ENCODE measurements at regions not wholly inside any gene's neighbourhood (a gene's known extent, or its start where the extent isn't known, plus 50 kb on each side); places are given as distances from the start of the nearest gene placed in this dataset.

- DNase-seq = no peak
Observed at GRCh38 chr5:133905424-133905823, 63.0 kb downstream of the C5orf15 start.

DNA sequence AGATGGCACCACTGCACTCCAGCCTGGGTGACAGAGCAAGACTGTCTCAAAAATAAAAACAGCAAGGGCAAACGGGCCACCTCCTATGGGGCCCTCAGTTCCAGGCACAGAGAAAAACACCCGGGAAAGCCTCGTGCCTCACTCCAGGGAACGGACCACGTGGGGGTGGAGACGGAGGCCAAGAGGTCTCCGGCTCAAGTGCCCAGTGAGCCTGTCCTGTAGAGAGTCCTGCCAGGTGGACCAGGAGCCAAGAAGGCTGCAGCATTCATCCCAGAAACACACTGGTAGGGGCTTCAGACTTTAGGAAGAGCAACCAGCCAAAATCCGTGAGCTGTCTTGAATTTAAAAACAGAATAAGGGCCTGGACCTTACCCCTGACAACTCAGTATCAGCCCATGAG is 63.8 kb downstream of the C5orf15 start:
- DNase-seq = no peak

DNA sequence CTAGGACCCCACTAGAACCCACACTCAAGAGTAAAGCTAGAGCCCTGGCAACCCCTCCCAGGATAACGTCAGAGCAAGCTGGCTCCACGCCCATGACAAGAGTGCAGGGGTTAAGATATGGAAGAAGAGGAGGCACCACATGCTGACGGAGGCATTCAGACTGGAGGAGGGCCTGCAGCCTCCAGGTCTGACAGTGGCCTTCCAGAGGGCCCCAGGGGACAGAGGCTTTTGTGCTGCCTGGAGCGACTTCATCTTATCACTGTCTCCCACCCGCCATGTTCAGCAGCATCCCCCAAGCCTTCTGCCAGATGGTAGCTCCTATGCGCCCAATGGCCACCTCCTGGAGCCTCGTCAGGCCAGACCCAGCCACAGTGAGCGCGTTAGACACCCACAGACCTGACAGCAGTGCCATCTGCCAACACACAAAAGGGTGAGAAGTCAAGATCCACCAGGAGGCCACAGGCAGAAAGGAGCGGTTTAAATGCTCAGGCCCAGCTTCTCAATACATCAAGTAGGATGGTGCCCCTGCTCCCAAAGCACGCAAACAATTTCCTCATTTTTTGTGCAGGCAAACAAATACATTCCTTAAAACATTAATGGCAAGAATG is 65.8 kb downstream of the C5orf15 start:
- no peak for DNase-seq

GRCh38 chr5:133900534-133901270 is 67.7 kb downstream of the C5orf15 start:
- DNase-seq = no peak

GRCh38 chr5:133899506-133899905 is 68.9 kb downstream of the C5orf15 start:
- DNase-seq = no peak

GRCh38 chr5:133898440-133898839 is 70.0 kb downstream of the C5orf15 start:
- no peak for DNase-seq

DNA sequence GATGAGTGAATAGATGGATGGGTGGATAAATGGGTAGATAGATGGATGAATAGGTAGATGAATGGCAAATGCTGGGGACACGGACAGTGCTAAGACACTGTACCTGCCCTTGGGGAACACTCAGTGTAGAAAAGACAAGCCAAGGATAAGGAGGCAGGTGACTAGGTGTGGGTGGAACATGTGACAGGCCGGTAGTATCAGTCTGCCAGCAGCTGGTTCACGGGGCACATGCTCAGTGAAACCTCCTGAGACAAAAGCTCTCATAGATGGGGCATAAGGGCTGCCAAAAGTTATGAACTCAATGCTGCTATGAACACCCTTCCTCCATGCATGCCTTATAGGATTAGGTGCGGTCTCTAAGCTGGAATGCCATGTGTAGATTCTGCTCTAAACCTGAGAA is 71.0 kb downstream of the C5orf15 start:
- no peak for DNase-seq

- no peak for DNase-seq
Observed at GRCh38 chr5:133896873-133897272, 71.6 kb downstream of the C5orf15 start.

GRCh38 chr5:133895979-133896845 is 72.2 kb downstream of the C5orf15 start:
- DNase-seq = no peak

DNA sequence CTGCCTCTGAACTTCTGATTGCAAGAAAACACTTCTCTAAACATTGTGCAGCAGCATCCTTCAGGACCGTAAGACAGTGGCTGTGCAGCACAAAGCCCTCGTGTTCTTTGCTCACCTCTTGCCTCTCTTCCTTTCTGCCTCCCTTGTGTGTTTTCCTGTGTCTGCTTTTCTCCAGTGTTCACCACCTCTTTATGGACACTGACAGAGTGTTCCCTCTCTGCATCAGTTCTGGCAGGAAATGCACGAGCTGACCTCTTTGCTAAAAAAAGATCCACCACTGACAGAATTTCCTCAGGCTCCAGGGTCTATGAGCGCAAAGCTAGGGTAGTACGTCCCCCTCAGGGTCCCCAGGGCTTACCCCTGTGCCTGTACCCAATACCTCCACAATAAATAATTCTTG is 74.3 kb downstream of the C5orf15 start:
- no peak for DNase-seq

GRCh38 chr5:133892774-133893173 is 75.7 kb downstream of the C5orf15 start:
- no peak for DNase-seq

GRCh38 chr5:133892306-133892705 is 76.1 kb downstream of the C5orf15 start:
- DNase-seq = no peak

- no peak for DNase-seq
Observed at GRCh38 chr5:133891390-133891789, 77.0 kb downstream of the C5orf15 start.

- DNase-seq = no peak
Observed at GRCh38 chr5:133890776-133891280, 77.6 kb downstream of the C5orf15 start.

DNA sequence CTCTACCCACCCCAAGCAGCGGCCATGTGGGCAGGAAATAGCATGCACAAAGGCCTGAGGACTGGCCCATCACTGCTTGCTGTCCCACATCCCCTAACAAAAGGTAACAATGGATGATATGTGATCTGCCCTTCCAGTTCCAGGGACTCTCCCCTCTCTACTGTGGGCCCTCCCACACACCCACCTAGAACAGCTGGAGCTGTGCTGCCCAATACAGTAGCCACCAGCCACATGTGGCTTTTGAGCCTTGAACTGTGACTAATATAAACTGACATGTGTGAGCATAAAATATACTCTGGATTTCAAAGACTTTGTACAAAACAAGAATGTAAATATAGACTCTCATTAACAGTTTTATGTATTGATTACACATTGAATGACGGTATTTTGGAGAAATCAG is 78.1 kb downstream of the C5orf15 start:
- DNase-seq = no peak

DNA sequence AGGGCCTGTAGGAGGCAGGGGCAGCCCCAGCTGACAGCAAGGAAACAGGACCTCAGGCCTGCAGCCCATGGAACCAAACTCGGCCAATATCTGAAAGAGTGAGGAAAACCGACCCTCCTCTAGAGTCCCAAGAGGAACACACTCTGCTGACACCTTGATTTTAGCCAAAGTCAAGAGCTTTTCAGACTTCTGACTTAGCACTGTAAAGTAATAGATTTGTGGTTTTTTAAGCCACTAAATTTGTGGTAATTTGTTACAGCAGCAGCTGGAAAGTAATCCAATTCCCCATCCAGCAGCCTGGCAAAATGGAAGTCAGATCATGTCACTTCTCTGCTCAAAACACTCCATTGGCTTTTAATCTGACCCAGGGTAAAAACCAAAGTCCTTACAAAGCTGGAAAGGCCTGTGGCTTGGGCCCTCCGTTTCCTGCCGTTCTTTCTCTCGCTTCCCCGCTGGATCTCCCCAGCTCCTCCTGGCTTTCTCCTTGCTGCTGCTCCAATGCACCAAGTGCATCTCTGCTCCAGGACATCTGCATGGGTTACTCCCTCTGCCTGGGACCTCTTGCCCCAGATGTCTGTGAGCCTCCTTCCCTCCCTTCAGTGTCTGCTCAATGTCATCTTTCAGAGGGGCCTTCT is 79.0 kb downstream of the C5orf15 start:
- no peak for DNase-seq

- no peak for DNase-seq
Observed at GRCh38 chr5:133888625-133888991, 79.8 kb downstream of the C5orf15 start.

- DNase-seq = no peak
Observed at GRCh38 chr5:133885566-133885965, 82.9 kb downstream of the C5orf15 start.

DNA sequence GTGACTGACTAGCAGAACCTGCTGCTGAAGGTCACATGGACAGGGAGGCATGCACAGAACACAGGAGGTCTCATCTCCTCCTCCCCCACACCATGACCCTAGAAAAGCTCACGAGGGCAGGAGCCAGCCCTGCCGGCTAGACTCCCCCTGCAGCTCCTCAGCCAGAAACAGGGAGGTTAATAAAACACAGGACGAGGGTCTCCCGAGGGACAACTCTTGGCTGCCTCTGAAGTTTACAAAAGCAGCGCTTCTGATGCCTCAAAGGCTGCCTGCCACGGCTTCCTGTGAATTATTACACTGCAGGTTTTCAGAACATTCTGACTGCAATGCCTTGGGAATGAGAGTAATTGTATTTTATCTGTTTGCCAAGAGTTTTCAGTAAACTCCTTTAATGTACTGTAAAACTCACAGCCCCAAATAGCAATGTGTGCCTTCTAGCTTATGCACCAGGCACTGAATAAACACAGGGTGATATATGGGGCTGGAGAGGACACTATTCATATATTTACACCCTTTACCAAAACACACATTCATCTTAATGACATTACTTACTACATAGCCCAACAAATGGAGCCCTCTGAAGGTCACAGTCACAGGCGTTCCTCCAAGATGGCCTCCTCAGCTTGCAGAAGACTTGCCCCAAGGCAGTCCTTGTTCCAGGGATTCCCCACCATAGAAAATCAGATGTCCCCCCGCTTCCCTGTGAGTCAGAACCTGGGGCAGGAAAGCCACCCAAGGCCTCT is 83.7 kb downstream of the C5orf15 start:
- no peak for DNase-seq

DNA sequence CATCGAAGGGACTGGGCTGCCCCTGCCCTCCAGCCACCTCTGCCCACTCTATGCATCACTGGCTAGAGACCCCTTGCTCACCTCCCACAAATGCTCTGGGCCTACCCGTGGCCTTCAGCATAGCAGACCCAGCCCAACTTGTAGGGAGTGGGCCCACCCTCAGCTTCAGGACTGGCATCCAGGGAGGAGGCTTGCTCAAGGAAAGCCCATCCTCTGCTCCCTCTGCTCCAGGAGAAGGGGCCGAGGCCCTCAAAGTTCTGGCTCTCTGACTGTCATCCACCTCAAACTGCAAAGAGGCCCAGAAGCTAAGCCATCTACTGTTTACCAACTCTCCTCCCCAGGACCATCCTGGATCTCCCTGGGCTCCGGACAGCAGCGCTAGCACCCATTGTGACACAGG is 84.5 kb downstream of the C5orf15 start:
- no peak for DNase-seq

DNA sequence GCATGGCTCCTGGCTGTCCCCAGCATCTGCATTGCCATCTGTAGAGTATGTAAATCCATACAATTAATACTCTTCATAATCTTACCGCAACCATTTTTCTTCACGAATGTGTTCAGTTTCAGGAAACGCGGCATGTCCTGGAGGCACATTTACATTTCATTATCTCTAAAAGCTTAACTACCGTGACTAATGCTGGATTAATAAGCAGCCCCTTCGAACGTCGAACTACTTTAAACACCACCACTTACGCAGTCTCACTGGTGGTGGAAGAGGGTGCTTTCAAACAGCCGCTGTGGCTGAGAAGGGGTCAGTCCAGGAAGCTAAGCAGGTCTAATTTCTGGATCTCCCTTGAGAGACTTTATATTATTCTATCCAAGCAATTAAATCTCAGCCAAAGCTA is 85.6 kb downstream of the C5orf15 start:
- no peak for DNase-seq

GRCh38 chr5:133882389-133882695 is 86.1 kb downstream of the C5orf15 start:
- DNase-seq = no peak
